C4-2B (cell line): ENCODE measurements at regions not wholly inside any gene's neighbourhood (a gene's known extent, or its start where the extent isn't known, plus 50 kb on each side); places are given as distances from the start of the nearest gene placed in this dataset.

Experiments used
- ZFX ChIP-seq: fragments of 450-650 bp; IDR thresholded peaks from 2 replicates; pipeline ENCODE4 v1.6.1; 2017
- TF ChIP-seq, protein P1 (sequence below): fragments of 450-650 bp; conservative IDR thresholded peaks from 2 replicates; pipeline ENCODE4 v1.5.1; 2017; ENCODE audit warnings: mild to moderate bottlenecking

DNA sequence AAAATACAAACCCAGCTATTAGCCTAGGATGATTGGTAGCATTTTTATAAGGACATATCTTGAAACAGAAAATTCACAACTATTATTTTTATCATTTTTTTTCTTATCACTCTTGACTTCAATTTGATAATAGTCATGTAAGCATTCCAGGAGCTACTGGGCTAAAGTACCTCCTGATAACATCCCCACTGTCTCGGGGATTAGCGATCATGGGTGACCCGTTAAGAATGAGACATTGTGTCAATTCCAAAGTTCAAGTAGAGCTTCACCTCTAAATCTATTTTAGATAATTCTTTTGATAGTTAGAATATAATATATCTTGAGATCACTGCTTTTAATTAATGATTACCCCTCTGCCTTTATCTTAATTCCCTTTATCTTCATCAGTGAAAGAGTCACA lies 1204.5 kb upstream of the CHAC2 start:
- TF ChIP-seq, protein P1, sequence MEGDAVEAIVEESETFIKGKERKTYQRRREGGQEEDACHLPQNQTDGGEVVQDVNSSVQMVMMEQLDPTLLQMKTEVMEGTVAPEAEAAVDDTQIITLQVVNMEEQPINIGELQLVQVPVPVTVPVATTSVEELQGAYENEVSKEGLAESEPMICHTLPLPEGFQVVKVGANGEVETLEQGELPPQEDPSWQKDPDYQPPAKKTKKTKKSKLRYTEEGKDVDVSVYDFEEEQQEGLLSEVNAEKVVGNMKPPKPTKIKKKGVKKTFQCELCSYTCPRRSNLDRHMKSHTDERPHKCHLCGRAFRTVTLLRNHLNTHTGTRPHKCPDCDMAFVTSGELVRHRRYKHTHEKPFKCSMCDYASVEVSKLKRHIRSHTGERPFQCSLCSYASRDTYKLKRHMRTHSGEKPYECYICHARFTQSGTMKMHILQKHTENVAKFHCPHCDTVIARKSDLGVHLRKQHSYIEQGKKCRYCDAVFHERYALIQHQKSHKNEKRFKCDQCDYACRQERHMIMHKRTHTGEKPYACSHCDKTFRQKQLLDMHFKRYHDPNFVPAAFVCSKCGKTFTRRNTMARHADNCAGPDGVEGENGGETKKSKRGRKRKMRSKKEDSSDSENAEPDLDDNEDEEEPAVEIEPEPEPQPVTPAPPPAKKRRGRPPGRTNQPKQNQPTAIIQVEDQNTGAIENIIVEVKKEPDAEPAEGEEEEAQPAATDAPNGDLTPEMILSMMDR, result no peak
- no peak for TF ChIP-seq ZFX
